HG02970 (cell line): ENCODE measurements at regions not wholly inside any gene's neighbourhood (a gene's known extent, or its start where the extent isn't known, plus 50 kb on each side); places are given as distances from the start of the nearest gene placed in this dataset.

ENCODE experiments used
- ATAC-seq: cut with Tn5 transposase; IDR thresholded peaks from one replicate; pipeline ENCODE4 v1.9.1; 2021; ENCODE audit warnings: mild to moderate bottlenecking, moderate library complexity, moderate number of reproducible peaks; ENCODE audit not compliant: unreplicated experiment, low FRiP score

- no peak for ATAC-seq
These were observed 183.1 kb upstream of the TNFAIP3 start for GRCh38 chr6:137683916-137684315.

GRCh38 chr6:137685798-137686375 lies 181.2 kb upstream of the TNFAIP3 start:
- no peak for ATAC-seq

- ATAC-seq: no peak
These were observed 179.2 kb upstream of the TNFAIP3 start for GRCh38 chr6:137687818-137688217.

- no peak for ATAC-seq
These were observed 178.7 kb upstream of the TNFAIP3 start for GRCh38 chr6:137688230-137688971.

- no peak for ATAC-seq
These were observed 177.7 kb upstream of the TNFAIP3 start for GRCh38 chr6:137689377-137689776.

GRCh38 chr6:137690034-137690433 lies 177.0 kb upstream of the TNFAIP3 start:
- no peak for ATAC-seq

- no peak for ATAC-seq
These were observed 176.3 kb upstream of the TNFAIP3 start for GRCh38 chr6:137690721-137691120.

GRCh38 chr6:137692308-137692707 lies 174.8 kb upstream of the TNFAIP3 start:
- no peak for ATAC-seq

- ATAC-seq: no peak
These were observed 174.3 kb upstream of the TNFAIP3 start for GRCh38 chr6:137692806-137693205.

- no peak for ATAC-seq
These were observed 173.3 kb upstream of the TNFAIP3 start for GRCh38 chr6:137693711-137694110.

- no peak for ATAC-seq
These were observed 170.3 kb upstream of the TNFAIP3 start for GRCh38 chr6:137696765-137697164.

GRCh38 chr6:137697267-137697938 lies 169.7 kb upstream of the TNFAIP3 start:
- ATAC-seq: no peak

GRCh38 chr6:137698636-137699030 lies 168.4 kb upstream of the TNFAIP3 start:
- ATAC-seq: no peak

- ATAC-seq: no peak
These were observed 167.9 kb upstream of the TNFAIP3 start for GRCh38 chr6:137699031-137699683.

GRCh38 chr6:137700161-137700560 lies 166.9 kb upstream of the TNFAIP3 start:
- no peak for ATAC-seq

GRCh38 chr6:137700751-137701477 lies 166.1 kb upstream of the TNFAIP3 start:
- ATAC-seq: no peak

GRCh38 chr6:137701942-137702341 lies 165.1 kb upstream of the TNFAIP3 start:
- ATAC-seq: no peak

GRCh38 chr6:137702791-137703424 lies 164.2 kb upstream of the TNFAIP3 start:
- no peak for ATAC-seq

- ATAC-seq: no peak
These were observed 162.3 kb upstream of the TNFAIP3 start for GRCh38 chr6:137704802-137705159.
